ENCODE measurements at regions not wholly inside any gene's neighbourhood (a gene's known extent, or its start where the extent isn't known, plus 50 kb on each side); places are given as distances from the start of the nearest gene placed in this dataset.
A peak's percentile ranks its signal among the peaks of the same experiment; 100 is the strongest.

- DNase-seq (ENCODE audit: low spot score) = no peak
Observed at GRCh38 chr3:81045976-81046375, 715.5 kb downstream of the GBE1 start.

GRCh38 chr3:81045246-81045645 lies 716.2 kb downstream of the GBE1 start:
- no peak for DNase-seq (ENCODE audit: low spot score)

- no peak for DNase-seq (ENCODE audit: low spot score)
Observed at GRCh38 chr3:81043660-81044199, 717.7 kb downstream of the GBE1 start.

- DNase-seq (ENCODE audit: low spot score) = no peak
Observed at GRCh38 chr3:81043009-81043408, 718.4 kb downstream of the GBE1 start.

- no peak for DNase-seq (ENCODE audit: low spot score)
Observed at GRCh38 chr3:81041331-81041730, 720.1 kb downstream of the GBE1 start.

GRCh38 chr3:81040107-81040506 lies 721.3 kb downstream of the GBE1 start:
- DNase-seq (ENCODE audit: low spot score) = no peak

- DNase-seq (ENCODE audit: low spot score) = no peak
Observed at GRCh38 chr3:81033684-81034083, 727.8 kb downstream of the GBE1 start.

- DNase-seq (ENCODE audit: low spot score) = no peak
Observed at GRCh38 chr3:81033185-81033584, 728.3 kb downstream of the GBE1 start.

GRCh38 chr3:81029861-81030260 lies 731.6 kb downstream of the GBE1 start:
- DNase-seq (ENCODE audit: low spot score) = no peak

- DNase-seq (ENCODE audit: low spot score) = no peak
Observed at GRCh38 chr3:81027344-81027743, 734.1 kb downstream of the GBE1 start.

GRCh38 chr3:81024560-81024959 lies 736.9 kb downstream of the GBE1 start:
- DNase-seq (ENCODE audit: low spot score) = no peak

- no peak for DNase-seq (ENCODE audit: low spot score)
Observed at GRCh38 chr3:81022339-81022738, 739.1 kb downstream of the GBE1 start.

GRCh38 chr3:81013360-81013759 lies 748.1 kb downstream of the GBE1 start:
- no peak for DNase-seq (ENCODE audit: low spot score)

GRCh38 chr3:81005992-81006391 lies 755.5 kb downstream of the GBE1 start:
- no peak for DNase-seq (ENCODE audit: low spot score)

GRCh38 chr3:81003817-81004216 lies 757.6 kb downstream of the GBE1 start:
- no peak for DNase-seq (ENCODE audit: low spot score)

- DNase-seq (ENCODE audit: low spot score) = no peak
Observed at GRCh38 chr3:81003008-81003645, 758.3 kb downstream of the GBE1 start.

GRCh38 chr3:80999481-80999880 lies 762.0 kb downstream of the GBE1 start:
- no peak for DNase-seq (ENCODE audit: low spot score)

- DNase-seq (ENCODE audit: low spot score) = no peak
Observed at GRCh38 chr3:80998022-80998421, 763.4 kb downstream of the GBE1 start.

- no peak for DNase-seq (ENCODE audit: low spot score)
Observed at GRCh38 chr3:80997622-80998021, 763.8 kb downstream of the GBE1 start.

- no peak for DNase-seq (ENCODE audit: low spot score)
Observed at GRCh38 chr3:80994767-80995166, 766.7 kb downstream of the GBE1 start.

GRCh38 chr3:80994085-80994665 lies 767.3 kb downstream of the GBE1 start:
- no peak for DNase-seq (ENCODE audit: low spot score)

- peak; percentile 13 for DNase-seq (ENCODE audit: low spot score)
Observed at GRCh38 chr3:80993241-80993945, 768.1 kb downstream of the GBE1 start.

- peak; percentile 60 for DNase-seq (ENCODE audit: low spot score)
Observed at GRCh38 chr3:80983753-80984152, 777.7 kb downstream of the GBE1 start.

Data from HT-29 (cell line).